Left ventricle myocardium inferior (tissue), 1 donor: ENCODE measurements at regions not wholly inside any gene's neighbourhood (a gene's known extent, or its start where the extent isn't known, plus 50 kb on each side); places are given as distances from the start of the nearest gene placed in this dataset.

Experiments
- DNase-seq: peaks from one replicate; pipeline ENCODE4 v3.0.0-alpha.2; 2020
- H3K27ac ChIP-seq: fragments of 200-600 bp; replicated peaks from 2 replicates; pipeline ENCODE4 v1.8.0; 2021
- H3K27me3 ChIP-seq: fragments of 200-600 bp; 2 replicates; pipeline ENCODE4 v1.8.0; 2021; ENCODE audit warnings: low read depth
- H3K36me3 ChIP-seq: fragments of 200-600 bp; 2 replicates; pipeline ENCODE4 v1.8.0; 2021
- H3K4me1 ChIP-seq: fragments of 200-600 bp; 2 replicates; pipeline ENCODE4 v1.8.0; 2021
- H3K4me3 ChIP-seq: fragments of 200-600 bp; 2 replicates; pipeline ENCODE4 v1.8.0; 2021; ENCODE audit warnings: mild to moderate bottlenecking, moderate library complexity
- H3K9me3 ChIP-seq: fragments of 200-600 bp; replicated peaks from 2 replicates; pipeline ENCODE4 v1.8.0; 2021
- intact Hi-C: fragments of 100-400 bp; cut with micrococcal nuclease; formaldehyde crosslinking; loops from one replicate; pipeline ENCODE4 v1.11.0; 2022
- TF ChIP-seq, protein P1 (sequence below): fragments of 200-600 bp; IDR thresholded peaks from 2 replicates; pipeline ENCODE4 v1.8.0; 2021; ENCODE audit warnings: antibody characterized with exemption, mild to moderate bottlenecking, borderline replicate concordance
- donor health status: DM: no; HTN: yes; CAD: no; lungs with severe emphysema.

DNA sequence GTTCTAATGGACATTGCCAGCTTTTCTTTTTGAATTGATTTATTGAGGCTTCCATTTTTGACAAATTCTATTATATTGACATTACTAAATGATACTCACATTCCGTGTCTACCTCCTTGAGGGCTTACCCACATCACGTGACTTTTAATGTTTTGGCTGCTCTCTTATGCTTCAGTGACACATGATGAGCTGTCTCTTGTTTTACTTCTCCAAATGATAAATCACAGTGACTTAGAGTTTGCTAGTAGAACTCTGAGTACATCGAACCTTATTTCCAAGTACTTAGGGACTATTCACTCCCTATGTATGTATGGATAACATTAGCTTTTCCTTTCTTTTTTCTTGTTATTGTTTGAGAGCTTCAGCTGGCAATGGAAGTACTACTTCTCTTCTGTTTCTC lies 169.8 kb upstream of the KCNN2 start:
- intact Hi-C loops = no loop called here
- Histone ChIP-seq H3K4me3 (no peak overlapping the region), H3K9me3 (no peaks in the 10 kb centered on the region), H3K27me3 (no peaks in the 10 kb centered on the region), H3K4me1 (peaks cover 14% of the 10 kb centered on the region), H3K36me3 (no peaks in the 10 kb centered on the region), H3K27ac (no peak overlapping the region)
- TF ChIP-seq, protein P1, sequence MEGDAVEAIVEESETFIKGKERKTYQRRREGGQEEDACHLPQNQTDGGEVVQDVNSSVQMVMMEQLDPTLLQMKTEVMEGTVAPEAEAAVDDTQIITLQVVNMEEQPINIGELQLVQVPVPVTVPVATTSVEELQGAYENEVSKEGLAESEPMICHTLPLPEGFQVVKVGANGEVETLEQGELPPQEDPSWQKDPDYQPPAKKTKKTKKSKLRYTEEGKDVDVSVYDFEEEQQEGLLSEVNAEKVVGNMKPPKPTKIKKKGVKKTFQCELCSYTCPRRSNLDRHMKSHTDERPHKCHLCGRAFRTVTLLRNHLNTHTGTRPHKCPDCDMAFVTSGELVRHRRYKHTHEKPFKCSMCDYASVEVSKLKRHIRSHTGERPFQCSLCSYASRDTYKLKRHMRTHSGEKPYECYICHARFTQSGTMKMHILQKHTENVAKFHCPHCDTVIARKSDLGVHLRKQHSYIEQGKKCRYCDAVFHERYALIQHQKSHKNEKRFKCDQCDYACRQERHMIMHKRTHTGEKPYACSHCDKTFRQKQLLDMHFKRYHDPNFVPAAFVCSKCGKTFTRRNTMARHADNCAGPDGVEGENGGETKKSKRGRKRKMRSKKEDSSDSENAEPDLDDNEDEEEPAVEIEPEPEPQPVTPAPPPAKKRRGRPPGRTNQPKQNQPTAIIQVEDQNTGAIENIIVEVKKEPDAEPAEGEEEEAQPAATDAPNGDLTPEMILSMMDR = no peak
- no peak for DNase-seq

DNA sequence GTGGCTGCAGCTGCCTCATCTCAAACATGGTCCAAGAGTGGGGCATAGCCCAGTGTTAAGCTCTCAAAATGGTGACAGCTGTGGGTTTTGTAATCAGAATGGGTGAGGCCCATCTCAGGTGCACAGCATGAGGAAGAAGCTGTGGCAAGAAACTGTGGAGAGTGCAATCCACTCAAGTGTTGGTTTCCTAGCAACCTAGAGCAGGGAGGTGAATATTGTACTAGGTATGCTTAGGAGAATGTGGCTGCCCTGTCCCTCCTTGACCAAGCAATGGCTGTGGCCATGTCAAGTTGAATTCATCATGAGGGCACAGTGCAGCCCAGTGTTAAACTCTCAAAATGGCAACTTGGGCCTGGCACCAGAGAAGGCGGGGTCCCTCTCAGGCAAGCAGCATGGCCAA lies 160.5 kb upstream of the KCNN2 start:
- intact Hi-C loops = no loop called here
- Histone ChIP-seq H3K4me1 (no peaks in the 10 kb centered on the region), H3K9me3 (peaks cover 16% of the 10 kb centered on the region), H3K27me3 (no peaks in the 10 kb centered on the region), H3K4me3 (no peak overlapping the region), H3K36me3 (no peaks in the 10 kb centered on the region), H3K27ac (no peak overlapping the region)
- TF ChIP-seq, protein P1 = no peak
- DNase-seq = no peak

DNA sequence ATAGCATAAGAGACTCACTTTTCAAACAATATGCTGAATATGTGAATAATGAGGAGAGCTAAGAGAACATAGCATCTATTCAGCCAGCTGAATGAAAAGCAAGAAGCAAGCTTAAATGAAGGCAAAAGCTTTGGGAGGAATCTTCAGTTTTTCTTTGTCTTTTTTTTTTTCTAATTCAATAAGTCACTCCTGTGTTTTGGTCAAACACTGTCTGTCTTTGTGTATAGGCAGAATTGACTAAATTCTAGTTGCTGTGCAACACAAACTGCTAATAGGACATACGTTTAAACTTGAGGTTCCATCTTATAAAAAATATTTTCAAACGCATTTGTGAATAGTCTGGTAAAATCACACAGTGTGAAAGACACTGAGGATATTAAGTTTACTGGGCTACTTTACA lies 156.9 kb upstream of the KCNN2 start:
- no peak for DNase-seq
- Histone ChIP-seq H3K9me3 (peaks cover 11% of the 10 kb centered on the region), H3K27ac (no peak overlapping the region), H3K4me1 (peaks cover 9% of the 10 kb centered on the region), H3K4me3 (no peak overlapping the region), H3K27me3 (no peaks in the 10 kb centered on the region), H3K36me3 (no peaks in the 10 kb centered on the region)
- intact Hi-C loops = no loop called here
- TF ChIP-seq, protein P1 = no peak

DNA sequence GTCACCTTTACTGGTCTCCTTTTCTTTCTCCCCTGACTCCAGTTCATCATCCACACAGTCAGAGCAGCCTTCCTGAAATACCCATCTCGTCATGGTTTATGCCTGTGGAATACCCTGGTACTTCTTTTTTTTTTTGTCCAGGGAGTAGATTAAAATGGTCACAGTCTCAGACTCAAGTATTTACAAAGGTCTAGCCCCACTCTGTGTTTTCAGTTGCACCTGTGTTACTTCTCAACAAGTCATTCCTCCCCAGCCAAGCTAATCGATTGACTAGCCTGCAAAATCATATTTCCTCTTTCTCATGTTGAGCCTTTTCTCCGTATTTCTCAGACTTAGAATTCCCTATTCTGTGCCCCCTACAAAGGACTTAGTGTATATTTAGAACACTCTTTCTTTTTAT lies 155.2 kb upstream of the KCNN2 start:
- H3K4me3 ChIP-seq = no peak overlapping the region
- no peaks in the 10 kb centered on the region for H3K27me3 ChIP-seq
- TF ChIP-seq, protein P1 = no peak
- no peaks in the 10 kb centered on the region for H3K36me3 ChIP-seq
- H3K27ac ChIP-seq = no peak overlapping the region
- H3K4me1 ChIP-seq = peaks cover 9% of the 10 kb centered on the region
- intact Hi-C loops = no loop called here
- no peak for DNase-seq
- H3K9me3 ChIP-seq = no peaks in the 10 kb centered on the region

DNA sequence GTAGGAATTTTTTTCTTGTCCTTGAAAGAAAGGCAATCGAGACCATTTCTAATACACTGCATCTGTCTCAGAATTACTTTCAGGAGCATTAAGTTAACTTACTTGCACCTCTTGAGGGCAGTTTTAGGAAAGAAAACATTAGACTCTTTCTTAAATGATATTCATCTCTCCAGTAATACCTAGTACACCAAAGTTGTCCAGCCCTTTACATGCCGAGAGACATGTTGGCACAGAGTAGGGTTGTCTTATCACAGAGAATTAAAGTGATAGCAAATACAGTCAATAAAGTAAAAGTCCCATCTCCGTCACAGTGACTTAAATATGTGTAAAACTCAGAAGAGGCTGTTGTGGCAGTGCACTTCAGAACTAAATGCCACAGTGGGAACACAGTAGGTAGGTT lies 154.3 kb upstream of the KCNN2 start:
- no peak for DNase-seq
- no peaks in the 10 kb centered on the region for H3K9me3 ChIP-seq
- H3K36me3 ChIP-seq = no peaks in the 10 kb centered on the region
- TF ChIP-seq, protein P1 = no peak
- peaks cover 9% of the 10 kb centered on the region for H3K4me1 ChIP-seq
- H3K27me3 ChIP-seq = no peaks in the 10 kb centered on the region
- H3K4me3 ChIP-seq = no peak overlapping the region
- H3K27ac ChIP-seq = peak overlapping the region; percentile 17
- intact Hi-C loops = no loop called here

DNA sequence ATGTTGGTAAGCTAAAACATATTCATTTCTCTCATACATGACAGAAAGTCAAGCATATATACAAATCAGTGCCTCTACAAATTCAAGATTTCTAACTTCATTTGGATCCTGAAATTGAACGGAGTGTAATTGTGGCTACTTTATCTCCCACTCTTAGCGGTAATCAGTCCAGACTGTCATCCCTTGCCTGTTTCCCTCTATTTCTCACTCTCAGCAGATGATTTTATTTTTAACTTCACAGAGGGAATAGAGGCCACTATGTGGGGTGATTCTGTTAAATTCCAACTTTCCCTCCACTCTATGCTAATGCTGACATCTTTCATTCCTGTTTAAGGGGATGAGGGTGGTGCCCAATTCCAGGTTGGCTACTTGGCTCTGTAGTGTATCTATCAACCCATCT lies 153.8 kb upstream of the KCNN2 start:
- peak overlapping the region; percentile 17 for H3K27ac ChIP-seq
- peak overlapping the region; percentile 17 for H3K4me3 ChIP-seq
- no peak for DNase-seq
- no peaks in the 10 kb centered on the region for H3K9me3 ChIP-seq
- TF ChIP-seq, protein P1 = no peak
- H3K27me3 ChIP-seq = no peaks in the 10 kb centered on the region
- intact Hi-C loops = no loop called here
- H3K4me1 ChIP-seq = peaks cover 9% of the 10 kb centered on the region
- no peaks in the 10 kb centered on the region for H3K36me3 ChIP-seq
